Suppressor macrophage (primary cell): ENCODE measurements at regions not wholly inside any gene's neighbourhood (a gene's known extent, or its start where the extent isn't known, plus 50 kb on each side); places are given as distances from the start of the nearest gene placed in this dataset.
"Not testable (repeated sequence)": the region's sequence is repeated elsewhere in the genome, so short reads cannot be mapped to it uniquely, and the experiment has no call there.

Experiments
- DNase-seq, 4 experiments: peaks; one replicate each; pipeline ENCODE4 v3.0.0-alpha.2; 2020 to 2022

DNA sequence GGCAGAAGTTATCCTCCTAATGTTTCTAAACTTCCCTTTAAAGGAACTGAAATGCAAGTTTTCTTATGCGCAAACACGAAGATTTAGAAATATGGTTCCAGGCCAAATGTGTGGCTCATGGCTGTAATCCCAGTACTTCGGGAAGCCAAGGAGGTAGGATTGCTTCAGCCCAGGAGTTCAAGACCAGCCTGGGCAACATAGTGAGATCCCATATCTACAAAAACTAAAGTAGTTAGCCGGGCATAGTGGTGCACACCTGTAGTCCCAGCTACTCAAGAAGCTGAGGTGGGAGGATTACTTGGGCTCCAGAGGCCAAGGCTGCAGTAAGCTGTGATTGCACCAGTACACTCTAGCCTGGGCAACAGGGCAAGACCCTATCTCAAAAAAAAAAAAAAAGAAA is 95.8 kb upstream of the SCAF8 start:
- no peak for DNase-seq

GRCh38 chr6:154638369-154638768 is 94.8 kb upstream of the SCAF8 start:
- no peak for DNase-seq

DNA sequence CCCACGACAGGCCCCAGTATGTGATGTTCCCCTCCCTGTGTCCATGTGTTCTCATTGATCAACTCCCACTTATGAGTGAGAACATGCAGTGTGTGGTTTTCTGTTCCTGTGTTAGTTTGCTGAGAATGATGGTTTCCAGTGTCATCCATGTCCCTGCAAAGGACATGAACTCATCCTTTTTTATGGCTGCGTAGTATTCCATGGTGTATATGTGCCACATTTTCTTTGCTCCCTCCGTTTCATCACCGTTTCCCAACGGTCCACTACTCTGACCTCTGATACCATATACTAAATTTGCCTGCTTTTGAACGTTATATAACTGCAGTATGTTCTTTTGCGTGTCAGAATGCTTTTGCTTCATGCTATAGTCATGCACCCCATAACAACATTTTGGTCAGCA is 94.0 kb upstream of the SCAF8 start:
- not testable (repeated sequence) for DNase-seq

DNA sequence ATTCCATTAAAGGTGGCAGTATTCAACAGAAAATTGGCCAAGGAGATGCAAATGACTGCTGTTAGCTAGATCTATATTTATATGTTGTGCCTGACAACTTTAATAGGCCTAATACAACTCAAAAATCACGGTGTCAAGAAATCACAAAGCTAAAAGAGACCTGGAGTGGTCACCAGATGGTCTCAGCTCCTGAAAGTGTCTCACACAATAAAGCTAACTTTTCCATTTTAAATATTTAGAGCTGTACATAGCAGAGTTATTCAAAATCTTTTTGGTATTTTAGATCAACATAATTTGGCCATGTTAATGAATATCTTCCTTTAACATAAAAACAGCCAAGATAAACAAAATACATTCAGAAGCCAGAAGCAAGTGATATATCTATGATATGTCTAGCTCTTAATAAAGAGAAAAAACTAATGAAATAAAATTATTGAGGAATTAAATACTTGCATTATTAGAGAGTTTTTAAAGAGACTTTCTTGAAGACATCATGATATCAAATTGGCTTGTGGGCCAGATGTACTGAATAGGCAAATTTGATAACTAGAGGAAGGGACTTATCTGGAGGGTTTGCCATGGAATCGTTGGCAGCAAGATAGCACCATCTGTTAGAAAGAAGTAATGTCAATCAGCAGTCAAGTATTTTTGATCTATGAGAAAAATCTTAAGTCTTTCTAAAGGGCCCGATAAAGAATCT is 84.9 kb upstream of the SCAF8 start:
- no peak for DNase-seq

DNA sequence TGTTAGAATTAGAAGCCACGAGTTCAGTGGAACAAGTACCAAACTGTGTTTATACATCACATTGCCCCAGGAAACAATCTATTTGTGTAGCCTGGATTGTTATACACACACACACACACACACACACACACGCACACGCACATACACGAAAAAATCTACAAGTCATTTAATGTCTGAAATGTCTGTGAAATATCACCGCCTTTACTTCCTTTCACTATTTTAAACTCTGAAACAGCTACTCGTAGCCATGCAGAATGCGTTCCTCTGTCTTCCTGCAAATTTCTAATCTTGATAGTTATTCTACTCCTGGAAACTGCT is 84.4 kb upstream of the SCAF8 start:
- DNase-seq, result no peak

DNA sequence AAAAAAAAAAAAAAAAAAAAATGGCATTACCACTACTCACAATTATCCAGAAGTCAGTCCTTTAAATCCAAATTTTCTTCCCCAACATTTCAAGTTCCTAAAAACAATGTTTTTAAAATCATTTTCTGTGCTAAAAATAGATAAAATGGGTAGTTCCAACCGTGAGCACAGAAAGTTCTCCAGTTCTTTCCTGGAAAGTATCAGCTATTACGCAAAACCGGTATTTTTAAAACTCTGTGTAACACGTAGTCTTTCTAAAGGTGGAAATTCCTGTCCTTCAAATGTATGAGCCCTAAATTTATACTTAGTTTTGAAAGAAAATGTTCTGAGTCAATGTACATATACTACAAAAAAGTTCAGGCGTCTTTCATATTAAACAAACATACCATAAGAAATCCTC is 83.5 kb upstream of the SCAF8 start:
- DNase-seq, result no peak

- DNase-seq, result no peak
Measured at GRCh38 chr6:154650351-154650750, 82.9 kb upstream of the SCAF8 start.

GRCh38 chr6:154651656-154652055 is 81.6 kb upstream of the SCAF8 start:
- DNase-seq, result no peak

GRCh38 chr6:154653385-154653784 is 79.8 kb upstream of the SCAF8 start:
- no peak for DNase-seq

- DNase-seq, result no peak
Measured at GRCh38 chr6:154653853-154654252, 79.4 kb upstream of the SCAF8 start.

GRCh38 chr6:154656660-154657059 is 76.6 kb upstream of the SCAF8 start:
- DNase-seq, result no peak

- DNase-seq, result peak in 3 of 4 experiments; percentile 17 to 45 (median 26)
Measured at GRCh38 chr6:154661768-154662167, 71.4 kb upstream of the SCAF8 start.

- no peak for DNase-seq
Measured at GRCh38 chr6:154664287-154664686, 68.9 kb upstream of the SCAF8 start.

DNA sequence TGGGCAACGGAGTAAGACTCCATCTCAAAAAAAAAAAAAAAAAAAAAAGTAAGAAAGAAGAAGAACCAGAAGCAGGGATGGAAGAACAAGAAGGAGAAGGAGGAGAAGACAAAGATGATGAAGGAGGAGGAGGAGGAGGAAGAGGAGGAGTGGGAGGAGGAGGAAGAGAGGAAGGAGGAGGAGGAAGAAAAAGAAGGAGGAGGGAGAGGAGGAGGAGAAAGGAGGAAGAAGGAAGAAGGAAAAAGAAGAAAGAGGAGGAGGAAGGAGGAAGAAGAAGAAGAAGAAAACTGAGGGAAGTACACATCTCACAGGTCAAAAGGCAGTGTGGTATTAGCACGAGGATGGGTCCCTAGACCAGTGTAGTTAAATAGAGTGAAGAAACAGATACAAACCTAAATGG is 65.1 kb upstream of the SCAF8 start:
- no peak for DNase-seq

DNA sequence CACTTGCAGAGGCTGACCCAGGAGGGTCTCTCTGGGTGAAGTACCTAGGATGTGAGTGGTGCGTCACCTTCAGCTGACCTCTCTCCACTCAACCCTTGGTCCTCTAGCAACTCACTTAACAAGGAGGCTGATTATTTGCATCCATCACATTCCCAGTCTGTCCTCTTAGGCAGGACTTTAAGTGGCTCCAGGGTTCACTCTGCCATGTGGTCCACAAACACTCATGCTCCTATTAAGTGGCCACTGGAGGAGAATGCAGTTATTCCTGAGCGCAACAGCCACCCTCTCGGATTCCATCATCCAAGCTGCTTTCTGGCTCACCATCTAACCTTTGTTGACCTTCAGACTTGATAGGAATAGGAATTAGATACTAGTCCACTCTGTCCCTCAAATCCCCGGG is 61.1 kb upstream of the SCAF8 start:
- DNase-seq, result no peak

DNA sequence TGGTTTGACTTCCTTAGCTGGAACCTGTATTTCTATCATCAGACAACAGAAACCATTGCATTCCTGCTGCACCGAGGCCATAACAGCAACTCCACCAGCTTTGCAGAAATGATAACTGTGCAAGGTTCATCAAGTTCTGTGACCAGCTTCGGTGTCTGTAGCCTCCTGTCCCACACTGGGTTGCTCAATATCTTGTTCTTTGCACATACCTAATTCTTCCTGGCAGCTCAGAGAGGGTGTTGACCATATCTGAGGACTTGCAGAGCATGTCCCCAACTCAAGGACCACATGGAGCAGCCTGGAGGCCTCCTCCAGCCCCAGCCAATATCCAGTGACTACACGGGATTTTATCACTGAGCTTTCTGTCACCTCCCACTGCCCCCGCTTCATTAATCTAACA is 59.3 kb upstream of the SCAF8 start:
- no peak for DNase-seq

DNA sequence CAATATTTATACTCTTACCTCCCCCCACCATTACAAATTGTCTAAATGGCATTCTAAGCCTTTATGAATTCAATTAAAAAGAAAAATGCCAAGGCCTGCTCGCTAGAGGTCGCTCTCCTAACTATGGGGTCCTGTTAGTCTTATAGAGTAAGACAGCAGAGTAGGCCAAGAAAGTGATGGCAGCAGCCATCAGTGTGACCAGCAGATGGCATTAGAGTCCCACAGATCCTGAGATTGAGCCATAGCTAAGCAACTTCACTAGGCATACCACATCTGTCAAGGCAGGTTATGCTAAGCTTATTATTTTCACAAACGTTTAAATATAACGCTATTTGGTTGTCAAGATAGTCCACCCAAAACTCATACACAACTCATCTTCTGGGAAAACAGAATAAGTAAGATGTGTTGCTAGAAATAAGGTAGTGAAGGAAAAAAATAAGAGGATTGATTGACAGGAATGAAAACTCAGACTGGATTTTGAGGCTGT is 57.6 kb upstream of the SCAF8 start:
- DNase-seq, result peak; percentile 94 to 96 (median 95)

GRCh38 chr6:154682633-154683125 is 50.5 kb upstream of the SCAF8 start:
- DNase-seq, result no peak
